RWPE2 (cell line): ENCODE measurements at regions not wholly inside any gene's neighbourhood (a gene's known extent, or its start where the extent isn't known, plus 50 kb on each side); places are given as distances from the start of the nearest gene placed in this dataset.

Source experiments
- ATAC-seq: fragments of 200-7000 bp; cut with Tn5 transposase; 3 replicates; pipeline ENCODE4 v1.9.1; 2021; ENCODE audit warnings: low read depth
- DNase-seq: peaks from one replicate; pipeline ENCODE4 v3.0.0-alpha.2; 2020; ENCODE audit warnings: low spot score
- H3K27ac ChIP-seq: fragments of 450-650 bp; 2 replicates; pipeline ENCODE4 v1.5.1; 2017; ENCODE audit warnings: mild to moderate bottlenecking; ENCODE audit not compliant: poor library complexity, severe bottlenecking
- H3K27me3 ChIP-seq: fragments of 250-450 bp; sonication (Bioruptor Pico); 2 replicates; pipeline ENCODE4 v1.5.1; 2021; ENCODE audit warnings: mild to moderate bottlenecking, moderate library complexity; ENCODE audit not compliant: insufficient read depth, poor library complexity, severe bottlenecking
- H3K36me3 ChIP-seq: fragments of 250-450 bp; sonication (Bioruptor Pico); 2 replicates; pipeline ENCODE4 v1.5.1; 2020; ENCODE audit warnings: low read depth, mild to moderate bottlenecking, moderate library complexity
- H3K4me1 ChIP-seq: fragments of 250-450 bp; sonication (Bioruptor Pico); 2 replicates; pipeline ENCODE4 v1.5.1; 2021; ENCODE audit warnings: mild to moderate bottlenecking, moderate library complexity; ENCODE audit not compliant: insufficient read depth, poor library complexity, severe bottlenecking
- H3K4me3 ChIP-seq: fragments of 250-450 bp; sonication (Bioruptor Pico); 2 replicates; pipeline ENCODE4 v1.5.1; 2021; ENCODE audit warnings: mild to moderate bottlenecking, moderate library complexity; ENCODE audit not compliant: severe bottlenecking
- H3K9me3 ChIP-seq: fragments of 250-450 bp; sonication (Bioruptor Pico); 2 replicates; pipeline ENCODE4 v1.5.1; 2021; ENCODE audit warnings: mild to moderate bottlenecking, moderate library complexity; ENCODE audit not compliant: severe bottlenecking
- CTCF ChIP-seq: fragments of 450-650 bp; IDR thresholded peaks from one replicate; pipeline ENCODE4 v1.5.1; 2017; ENCODE audit warnings: mild to moderate bottlenecking, moderate library complexity; ENCODE audit not compliant: poor library complexity, severe bottlenecking

GRCh38 chr6:1239805-1240204, 72.1 kb upstream of the FOXQ1 start:
- H3K27me3 ChIP-seq = no peaks in the 10 kb centered on the region
- ATAC-seq = no peak
- no peaks in the 10 kb centered on the region for H3K36me3 ChIP-seq
- H3K4me1 ChIP-seq = peaks cover 10% of the 10 kb centered on the region
- no peak overlapping the region for H3K4me3 ChIP-seq
- H3K27ac ChIP-seq = no peak overlapping the region
- DNase-seq = no peak
- no peak for TF ChIP-seq CTCF
- no peaks in the 10 kb centered on the region for H3K9me3 ChIP-seq

- H3K4me3 ChIP-seq = no peak overlapping the region
- no peaks in the 10 kb centered on the region for H3K27me3 ChIP-seq
- H3K9me3 ChIP-seq = no peaks in the 10 kb centered on the region
- peaks cover 10% of the 10 kb centered on the region for H3K4me1 ChIP-seq
- no peak for ATAC-seq
- no peaks in the 10 kb centered on the region for H3K36me3 ChIP-seq
- DNase-seq = no peak
- TF ChIP-seq CTCF = no peak
- H3K27ac ChIP-seq = no peak overlapping the region
Measured at GRCh38 chr6:1238040-1238439, 73.9 kb upstream of the FOXQ1 start.

GRCh38 chr6:1237636-1238035, 74.3 kb upstream of the FOXQ1 start:
- H3K4me1 ChIP-seq = peaks cover 10% of the 10 kb centered on the region
- ATAC-seq (no peak), DNase-seq (no peak)
- H3K4me3 ChIP-seq = no peak overlapping the region
- H3K27ac ChIP-seq = no peak overlapping the region
- no peak for TF ChIP-seq CTCF
- no peaks in the 10 kb centered on the region for H3K27me3 ChIP-seq
- no peaks in the 10 kb centered on the region for H3K9me3 ChIP-seq
- H3K36me3 ChIP-seq = no peaks in the 10 kb centered on the region

GRCh38 chr6:1235825-1236224, 76.1 kb upstream of the FOXQ1 start:
- Histone ChIP-seq H3K27me3 (no peaks in the 10 kb centered on the region), H3K9me3 (no peaks in the 10 kb centered on the region), H3K4me3 (no peak overlapping the region), H3K36me3 (no peaks in the 10 kb centered on the region), H3K27ac (no peak overlapping the region), H3K4me1 (peaks cover 6% of the 10 kb centered on the region)
- no peak for DNase-seq
- TF ChIP-seq CTCF = no peak
- ATAC-seq = no peak

- Histone ChIP-seq H3K27ac (no peak overlapping the region), H3K36me3 (no peaks in the 10 kb centered on the region), H3K9me3 (no peaks in the 10 kb centered on the region), H3K27me3 (no peaks in the 10 kb centered on the region), H3K4me3 (no peak overlapping the region), H3K4me1 (no peaks in the 10 kb centered on the region)
- DNase-seq (no peak), ATAC-seq (no peak)
- TF ChIP-seq CTCF = no peak
Measured at GRCh38 chr6:1233924-1234323, 78.0 kb upstream of the FOXQ1 start.
